T-cell (primary cell): ENCODE measurements at regions not wholly inside any gene's neighbourhood (a gene's known extent, or its start where the extent isn't known, plus 50 kb on each side); places are given as distances from the start of the nearest gene placed in this dataset.

Source experiments
- ATAC-seq, 4 experiments: fragments of 200-7000 bp in 3 of 4; fragments of 150-1000 bp in 1 of 4; cut with Tn5 transposase; replicated peaks in 1 of 4; 1 replicate in 3 of 4; 2 replicates in 1 of 4; pipeline ENCODE4 v1.10.0; 2021; ENCODE audit warnings: moderate library complexity in 3 of 4, mild to moderate bottlenecking in 2 of 4, moderate number of reproducible peaks in 1 of 4
- CTCF ChIA-PET, 2 donors: fragments of 300-600 bp; sonication (Branson Sonifier 250); formaldehyde crosslinking; loops; one replicate each; lab custom pipeline; 2022; ENCODE audit warnings: antibody characterized with exemption in 2 of 2; lab: Charles Lee
- POLR2A ChIA-PET, 2 donors: fragments of 300-600 bp; sonication (Branson Sonifier 250); formaldehyde crosslinking; loops; one replicate each; lab custom pipeline; 2022; ENCODE audit warnings: antibody characterized with exemption in 2 of 2; lab: Charles Lee
- DNase-seq, 35 experiments: peaks; one replicate each; pipeline versions ENCODE4 v3.0.0 to v3.0.0-alpha.2; 2013 to 2023
- H3K27ac ChIP-seq: one replicate; pipeline ENCODE4 v1.5.1; 2013; ENCODE audit warnings: low read length
- H3K27me3 ChIP-seq, 2 experiments: replicated peaks in 1 of 2; 1 replicate in 1 of 2; 2 replicates in 1 of 2; pipeline versions ENCODE4 v1.6.1 to v1.7.0; 2013; ENCODE audit warnings: low read length in 1 of 2, mixed read lengths in 1 of 2; ENCODE audit not compliant: control insufficient read depth in 2 of 2, insufficient read depth in 2 of 2; ENCODE audit errors: extremely low read depth in 1 of 2
- H3K36me3 ChIP-seq, 2 donors: 1 replicate in 1 of 2; 2 replicates in 1 of 2; pipeline versions ENCODE4 v1.6.1 to v1.7.0; 2013; ENCODE audit warnings: low read length in 1 of 2; ENCODE audit not compliant: control insufficient read depth in 2 of 2, insufficient read depth in 1 of 2; ENCODE audit errors: extremely low read depth in 1 of 2
- H3K4me1 ChIP-seq, 2 experiments: 1 replicate in 1 of 2; 2 replicates in 1 of 2; pipeline versions ENCODE4 v1.6.1 to v1.7.0; 2013; ENCODE audit warnings: low read length in 2 of 2, mixed read lengths in 1 of 2; ENCODE audit not compliant: insufficient read depth in 2 of 2, control insufficient read depth in 1 of 2; ENCODE audit errors: extremely low read depth in 1 of 2
- H3K4me3 ChIP-seq, 2 donors: 1 replicate in 1 of 2; 2 replicates in 1 of 2; pipeline versions ENCODE4 v1.5.1 to v1.7.0; 2013; ENCODE audit warnings: mild to moderate bottlenecking in 2 of 2, low read length in 1 of 2, moderate library complexity in 1 of 2; ENCODE audit not compliant: control insufficient read depth in 1 of 2; ENCODE audit errors: extremely low read depth in 1 of 2
- H3K9me3 ChIP-seq: 2 replicates; pipeline ENCODE4 v1.7.0; 2013
- H3K27ac Mint-ChIP-seq, 2 donors: one replicate each; pipeline ENCODE4 v1.8.0; 2020 to 2021; ENCODE audit warnings: mild to moderate bottlenecking in 2 of 2, mixed read lengths in 2 of 2
- H3K27me3 Mint-ChIP-seq, 2 donors: one replicate each; pipeline ENCODE4 v1.8.0; 2021 to 2022; ENCODE audit warnings: mixed read lengths in 2 of 2
- H3K36me3 Mint-ChIP-seq: one replicate; pipeline ENCODE4 v1.8.0; 2021; ENCODE audit warnings: mixed read lengths
- H3K4me1 Mint-ChIP-seq, 3 donors: one replicate each; pipeline ENCODE4 v1.8.0; 2020 to 2022; ENCODE audit warnings: mixed read lengths in 3 of 3, mild to moderate bottlenecking in 1 of 3
- H3K4me3 Mint-ChIP-seq, 3 donors: one replicate each; pipeline ENCODE4 v1.8.0; 2020 to 2022; ENCODE audit warnings: mild to moderate bottlenecking in 3 of 3, mixed read lengths in 3 of 3, moderate library complexity in 3 of 3
- H3K9me3 Mint-ChIP-seq, 3 donors: one replicate each; pipeline ENCODE4 v1.8.0; 2020 to 2022; ENCODE audit warnings: mixed read lengths in 3 of 3
- WGBS: methylation state at CpG from one replicate; pipeline ENCODE4 v1.1.5; 2013; ENCODE audit warnings: missing lambda C conversion rate; ENCODE audit not compliant: insufficient coverage; 5-methylcytosine and 5-hydroxymethylcytosine counted together

GRCh38 chr17:63247706-63248105 is 198.4 kb downstream of the CYB561 start:
- H3K36me3 Mint-ChIP-seq = peaks cover 18% of the 10 kb centered on the region
- H3K36me3 ChIP-seq = no peaks in the 10 kb centered on the region
- DNase-seq (no peak), ATAC-seq (no peak)
- no peak overlapping the region for H3K4me3 Mint-ChIP-seq
- POLR2A ChIA-PET = no interaction called here
- H3K27me3 Mint-ChIP-seq = no peaks in the 10 kb centered on the region
- H3K4me1 ChIP-seq = no peaks in the 10 kb centered on the region
- peaks cover 0 to 6% (median 2%) of the 10 kb centered on the region in 3 donors for H3K9me3 Mint-ChIP-seq
- no peak overlapping the region for H3K27ac Mint-ChIP-seq
- no peaks in the 10 kb centered on the region for H3K27me3 ChIP-seq
- H3K27ac ChIP-seq = no peak overlapping the region
- H3K9me3 ChIP-seq = no peaks in the 10 kb centered on the region
- CTCF ChIA-PET = no interaction called here
- H3K4me1 Mint-ChIP-seq = no peaks in the 10 kb centered on the region
- no CpG with 5 or more reads among the region's 1 CpG for WGBS
- no peak overlapping the region for H3K4me3 ChIP-seq

- H3K4me3 Mint-ChIP-seq = no peak overlapping the region
- H3K9me3 Mint-ChIP-seq = peaks cover 0 to 1% (median 0%) of the 10 kb centered on the region in 3 donors
- H3K4me1 Mint-ChIP-seq = peaks cover 0 to 2% (median 0%) of the 10 kb centered on the region in 3 donors
- CTCF ChIA-PET = no interaction called here
- POLR2A ChIA-PET = no interaction called here
- no peaks in the 10 kb centered on the region for H3K36me3 ChIP-seq
- H3K27me3 Mint-ChIP-seq = no peaks in the 10 kb centered on the region
- H3K4me3 ChIP-seq = no peak overlapping the region
- ATAC-seq = no peak
- no peak overlapping the region for H3K27ac Mint-ChIP-seq
- H3K36me3 Mint-ChIP-seq = peaks cover 7% of the 10 kb centered on the region
- no peaks in the 10 kb centered on the region for H3K27me3 ChIP-seq
- WGBS = 80% methylated on average over 2 of the region's 4 CpGs
- DNase-seq = no peak
- H3K27ac ChIP-seq = no peak overlapping the region
- no peaks in the 10 kb centered on the region for H3K4me1 ChIP-seq
- H3K9me3 ChIP-seq = no peaks in the 10 kb centered on the region
These were observed 196.7 kb downstream of the CYB561 start for GRCh38 chr17:63249256-63250004.

- POLR2A ChIA-PET = no interaction called here
- no peaks in the 10 kb centered on the region for H3K27me3 Mint-ChIP-seq
These were observed 195.3 kb downstream of the CYB561 start for GRCh38 chr17:63250830-63251229.

GRCh38 chr17:63258785-63259184 is 187.3 kb downstream of the CYB561 start:
- Histone ChIP-seq H3K4me1 (no peaks in the 10 kb centered on the region), H3K4me3 (no peak overlapping the region), H3K9me3 (no peaks in the 10 kb centered on the region), H3K36me3 (no peaks in the 10 kb centered on the region), H3K27me3 (peaks cover 0 to 2% of the 10 kb centered on the region in 2 experiments), H3K27ac (no peak overlapping the region)
- Mint-ChIP-seq H3K9me3 (peaks cover 0 to 20% (median 9%) of the 10 kb centered on the region in 3 donors), H3K27ac (no peak overlapping the region), H3K4me1 (no peaks in the 10 kb centered on the region), H3K36me3 (peaks cover 24% of the 10 kb centered on the region), H3K4me3 (no peak overlapping the region), H3K27me3 (no peaks in the 10 kb centered on the region)
- no peak for ATAC-seq
- no peak for DNase-seq
- CTCF ChIA-PET = no interaction called here
- POLR2A ChIA-PET = no interaction called here
- 80% methylated on average over 2 of the region's 3 CpGs for WGBS

More at GRCh38 chr17:63250830-63251229, 195.3 kb downstream of the CYB561 start:
- H3K4me3 ChIP-seq = no peak overlapping the region
- no peaks in the 10 kb centered on the region for H3K9me3 ChIP-seq
- Mint-ChIP-seq H3K27ac (no peak overlapping the region), H3K4me3 (no peak overlapping the region), H3K9me3 (peaks cover 0 to 11% (median 4%) of the 10 kb centered on the region in 3 donors), H3K36me3 (peaks cover 4% of the 10 kb centered on the region), H3K4me1 (peaks cover 0 to 2% (median 0%) of the 10 kb centered on the region in 3 donors)
- CTCF ChIA-PET = no interaction called here
- H3K4me1 ChIP-seq = no peaks in the 10 kb centered on the region
- no peak for DNase-seq
- no peak for ATAC-seq
- H3K27me3 ChIP-seq = no peaks in the 10 kb centered on the region
- 81% methylated on average over 3 of the region's 3 CpGs for WGBS
- no peaks in the 10 kb centered on the region for H3K36me3 ChIP-seq
- no peak overlapping the region for H3K27ac ChIP-seq

- Mint-ChIP-seq H3K27me3 (no peaks in the 10 kb centered on the region), H3K27ac (no peak overlapping the region), H3K4me3 (no peak overlapping the region), H3K36me3 (peaks cover 10% of the 10 kb centered on the region), H3K9me3 (no peaks in the 10 kb centered on the region), H3K4me1 (no peaks in the 10 kb centered on the region)
- no peak for DNase-seq
- no peaks in the 10 kb centered on the region for H3K9me3 ChIP-seq
- no peaks in the 10 kb centered on the region for H3K36me3 ChIP-seq
- H3K4me1 ChIP-seq = no peaks in the 10 kb centered on the region
- no peak overlapping the region for H3K4me3 ChIP-seq
- ChIA-PET CTCF (no interaction called here), POLR2A (interaction anchor here in 1 of 2 donors (0.6 kb wide), 2 partner anchors 8 to 661 kb away, joined by 3 read pairs; no protein-coding TSS in a partner anchor)
- H3K27ac ChIP-seq = no peak overlapping the region
- no CpG with 5 or more reads among the region's 5 CpGs for WGBS
- ATAC-seq = no peak
- peaks cover 0 to 2% of the 10 kb centered on the region in 2 experiments for H3K27me3 ChIP-seq
These were observed 183.2 kb downstream of the CYB561 start for GRCh38 chr17:63262751-63263476.

GRCh38 chr17:63265526-63265925 is 180.6 kb downstream of the CYB561 start:
- CTCF ChIA-PET = no interaction called here
- Mint-ChIP-seq H3K4me3 (no peak overlapping the region), H3K36me3 (peaks cover 17% of the 10 kb centered on the region), H3K27me3 (no peaks in the 10 kb centered on the region), H3K9me3 (no peaks in the 10 kb centered on the region), H3K27ac (no peak overlapping the region), H3K4me1 (no peaks in the 10 kb centered on the region)
- Histone ChIP-seq H3K9me3 (no peaks in the 10 kb centered on the region), H3K4me1 (no peaks in the 10 kb centered on the region), H3K27ac (no peak overlapping the region), H3K36me3 (no peaks in the 10 kb centered on the region), H3K27me3 (peaks cover 0 to 2% of the 10 kb centered on the region in 2 experiments), H3K4me3 (no peak overlapping the region)
- ATAC-seq = no peak
- DNase-seq = no peak
- POLR2A ChIA-PET = no interaction called here
